ENCODE measurements at regions not wholly inside any gene's neighbourhood (a gene's known extent, or its start where the extent isn't known, plus 50 kb on each side); places are given as distances from the start of the nearest gene placed in this dataset.
A peak's percentile ranks its signal among the peaks of the same experiment; 100 is the strongest.

- no peak for TF ChIP-seq CTCF (IDR thresholded peaks at IDR 0.05; ENCODE audit: extremely low read depth, insufficient read depth, missing control alignments)
- DNase-seq (ENCODE audit: low spot score) = no peak
- in situ Hi-C loops (cut with MboI; ENCODE audit: low pct_unique_long_range_greater_than_20kb, low sequenced_read_pairs, unreplicated experiment) = loop anchor here (25.0 kb wide), 1 partner anchor 458 kb away; the partner anchor contains the start of gene BARHL2
These were observed 148.7 kb upstream of the ZNF644 start for GRCh38 chr1:91170571-91170970.

GRCh38 chr1:91166106-91166712, 144.4 kb upstream of the ZNF644 start:
- in situ Hi-C loops (cut with MboI; ENCODE audit: low pct_unique_long_range_greater_than_20kb, low sequenced_read_pairs, unreplicated experiment) = loop anchor here (25.0 kb wide), 1 partner anchor 454 kb away; the partner anchor contains the start of gene BARHL2
- DNase-seq (ENCODE audit: low spot score) = peak; percentile 41
- TF ChIP-seq CTCF (IDR thresholded peaks at IDR 0.05; ENCODE audit: extremely low read depth, insufficient read depth, missing control alignments) = peak; percentile 88

GRCh38 chr1:91165033-91165654, 143.3 kb upstream of the ZNF644 start:
- peak; percentile 74 for DNase-seq (ENCODE audit: low spot score)
- peak; percentile 97 for TF ChIP-seq CTCF (IDR thresholded peaks at IDR 0.05; ENCODE audit: extremely low read depth, insufficient read depth, missing control alignments)
- in situ Hi-C loops (cut with MboI; ENCODE audit: low pct_unique_long_range_greater_than_20kb, low sequenced_read_pairs, unreplicated experiment) = loop anchor here (25.0 kb wide), 1 partner anchor 453 kb away; the partner anchor contains the start of gene BARHL2

GRCh38 chr1:91162613-91163012, 140.8 kb upstream of the ZNF644 start:
- in situ Hi-C loops (cut with MboI; ENCODE audit: low pct_unique_long_range_greater_than_20kb, low sequenced_read_pairs, unreplicated experiment) = loop anchor here (25.0 kb wide), 1 partner anchor 450 kb away; the partner anchor contains the start of gene BARHL2
- no peak for DNase-seq (ENCODE audit: low spot score)
- no peak for TF ChIP-seq CTCF (IDR thresholded peaks at IDR 0.05; ENCODE audit: extremely low read depth, insufficient read depth, missing control alignments)

GRCh38 chr1:91161749-91162148, 139.9 kb upstream of the ZNF644 start:
- no peak for TF ChIP-seq CTCF (IDR thresholded peaks at IDR 0.05; ENCODE audit: extremely low read depth, insufficient read depth, missing control alignments)
- no peak for DNase-seq (ENCODE audit: low spot score)
- in situ Hi-C loops (cut with MboI; ENCODE audit: low pct_unique_long_range_greater_than_20kb, low sequenced_read_pairs, unreplicated experiment) = loop anchor here (25.0 kb wide), 1 partner anchor 449 kb away; the partner anchor contains the start of gene BARHL2

GRCh38 chr1:91161166-91161565, 139.3 kb upstream of the ZNF644 start:
- in situ Hi-C loops (cut with MboI; ENCODE audit: low pct_unique_long_range_greater_than_20kb, low sequenced_read_pairs, unreplicated experiment) = loop anchor here (25.0 kb wide), 1 partner anchor 449 kb away; the partner anchor contains the start of gene BARHL2
- TF ChIP-seq CTCF (IDR thresholded peaks at IDR 0.05; ENCODE audit: extremely low read depth, insufficient read depth, missing control alignments) = no peak
- no peak for DNase-seq (ENCODE audit: low spot score)

Measured in GM13977 (cell line).